ENCODE measurements at regions not wholly inside any gene's neighbourhood (a gene's known extent, or its start where the extent isn't known, plus 50 kb on each side); places are given as distances from the start of the nearest gene placed in this dataset.

DNA sequence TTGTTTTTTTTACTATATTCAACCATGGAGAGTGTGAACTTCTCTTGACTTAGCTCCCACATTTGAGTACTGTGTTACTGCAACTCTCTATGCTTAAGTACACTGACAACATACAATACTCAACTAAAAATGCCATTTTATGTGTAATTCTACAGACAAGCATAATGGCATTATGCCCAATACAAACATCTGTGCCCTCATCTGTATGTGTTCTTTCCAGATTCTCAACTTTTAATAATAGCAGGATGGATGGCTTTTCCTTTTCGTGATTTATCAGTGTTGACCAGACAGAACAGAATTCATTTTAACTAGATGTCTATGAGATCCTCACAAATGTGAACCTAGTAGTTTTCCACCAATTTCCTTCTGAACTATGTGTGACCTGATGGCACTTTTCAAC, 84.2 kb upstream of the MARCKS start:
- no peak for TF ChIP-seq CTCF (IDR thresholded peaks at IDR 0.05)
- no peak for TF ChIP-seq POLR2AphosphoS5 (IDR thresholded peaks at IDR 0.05; ENCODE audit: low read depth, low read length)
- TF ChIP-seq SIN3A (IDR thresholded peaks at IDR 0.05; ENCODE audit: borderline replicate concordance, insufficient read depth, low read depth, low read length) = no peak
